GM23338 (cell line): ENCODE measurements at regions not wholly inside any gene's neighbourhood (a gene's known extent, or its start where the extent isn't known, plus 50 kb on each side); places are given as distances from the start of the nearest gene placed in this dataset.

Source experiments
- CREB1 ChIP-seq: fragments of 250-450 bp; sonication (Bioruptor Pico); IDR thresholded peaks from 2 replicates; pipeline ENCODE4 v1.5.0; 2020; ENCODE audit warnings: low read depth, mild to moderate bottlenecking, moderate library complexity
- EZH2 ChIP-seq: fragments of 200-600 bp; sonication (generic); IDR thresholded peaks from one replicate; pipeline ENCODE4 v1.8.0; 2017; ENCODE audit warnings: antibody characterized with exemption, mild to moderate bottlenecking, low read depth; ENCODE audit not compliant: unreplicated experiment
- EZH2phosphoT487 ChIP-seq: fragments of 200-600 bp; sonication (generic); IDR thresholded peaks from one replicate; pipeline ENCODE4 v1.8.1; 2018; ENCODE audit warnings: antibody characterized with exemption; ENCODE audit not compliant: unreplicated experiment
- JUNB ChIP-seq: IDR thresholded peaks from one replicate; pipeline ENCODE4 v1.6.1; 2016; ENCODE audit warnings: antibody characterized with exemption; ENCODE audit not compliant: unreplicated experiment
- POLR2AphosphoS5 ChIP-seq: IDR thresholded peaks from 2 replicates; pipeline ENCODE4 v1.6.1; 2016; ENCODE audit warnings: antibody characterized with exemption, low read depth
- REST ChIP-seq: IDR thresholded peaks from one replicate; pipeline ENCODE4 v1.6.1; 2018; ENCODE audit warnings: antibody characterized with exemption; ENCODE audit not compliant: unreplicated experiment
- ZNF114 ChIP-seq: fragments of 250-450 bp; sonication (Bioruptor Pico); IDR thresholded peaks from 2 replicates; pipeline ENCODE4 v1.5.0; 2020; ENCODE audit warnings: mild to moderate bottlenecking, moderate library complexity
- ZNF331 ChIP-seq: fragments of 250-450 bp; sonication (Bioruptor Pico); IDR thresholded peaks from 2 replicates; pipeline ENCODE4 v1.5.0; 2020; ENCODE audit warnings: low read depth, mild to moderate bottlenecking, moderate library complexity
- TF ChIP-seq, protein P1 (sequence below), 2 experiments: fragments of 200-600 bp in 1 of 2; sonication (generic) in 1 of 2; conservative IDR thresholded peaks; 2 replicates each; pipeline versions ENCODE4 v1.5.1 to v1.6.1; 2016 to 2017; ENCODE audit warnings: antibody characterized with exemption in 2 of 2, low read depth in 2 of 2, mild to moderate bottlenecking in 2 of 2, moderate library complexity in 1 of 2
- TF ChIP-seq, protein P2 (sequence below): IDR thresholded peaks from 2 replicates; pipeline ENCODE4 v1.6.1; 2016; ENCODE audit warnings: antibody characterized with exemption

GRCh38 chr16:56136256-56136655, 55.0 kb upstream of the GNAO1 start:
- TF ChIP-seq POLR2AphosphoS5 (no peak), REST (no peak), EZH2 (no peak), EZH2phosphoT487 (no peak), ZNF114 (CRISPR knock-in tag) (no peak), CREB1 (no peak), ZNF331 (CRISPR knock-in tag) (no peak), JUNB (no peak)
- TF ChIP-seq, protein P1, sequence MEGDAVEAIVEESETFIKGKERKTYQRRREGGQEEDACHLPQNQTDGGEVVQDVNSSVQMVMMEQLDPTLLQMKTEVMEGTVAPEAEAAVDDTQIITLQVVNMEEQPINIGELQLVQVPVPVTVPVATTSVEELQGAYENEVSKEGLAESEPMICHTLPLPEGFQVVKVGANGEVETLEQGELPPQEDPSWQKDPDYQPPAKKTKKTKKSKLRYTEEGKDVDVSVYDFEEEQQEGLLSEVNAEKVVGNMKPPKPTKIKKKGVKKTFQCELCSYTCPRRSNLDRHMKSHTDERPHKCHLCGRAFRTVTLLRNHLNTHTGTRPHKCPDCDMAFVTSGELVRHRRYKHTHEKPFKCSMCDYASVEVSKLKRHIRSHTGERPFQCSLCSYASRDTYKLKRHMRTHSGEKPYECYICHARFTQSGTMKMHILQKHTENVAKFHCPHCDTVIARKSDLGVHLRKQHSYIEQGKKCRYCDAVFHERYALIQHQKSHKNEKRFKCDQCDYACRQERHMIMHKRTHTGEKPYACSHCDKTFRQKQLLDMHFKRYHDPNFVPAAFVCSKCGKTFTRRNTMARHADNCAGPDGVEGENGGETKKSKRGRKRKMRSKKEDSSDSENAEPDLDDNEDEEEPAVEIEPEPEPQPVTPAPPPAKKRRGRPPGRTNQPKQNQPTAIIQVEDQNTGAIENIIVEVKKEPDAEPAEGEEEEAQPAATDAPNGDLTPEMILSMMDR (conservative IDR thresholded peaks at IDR 0.05; ENCODE audit: low read depth in 2 of 2), result no peak
- TF ChIP-seq, protein P2, sequence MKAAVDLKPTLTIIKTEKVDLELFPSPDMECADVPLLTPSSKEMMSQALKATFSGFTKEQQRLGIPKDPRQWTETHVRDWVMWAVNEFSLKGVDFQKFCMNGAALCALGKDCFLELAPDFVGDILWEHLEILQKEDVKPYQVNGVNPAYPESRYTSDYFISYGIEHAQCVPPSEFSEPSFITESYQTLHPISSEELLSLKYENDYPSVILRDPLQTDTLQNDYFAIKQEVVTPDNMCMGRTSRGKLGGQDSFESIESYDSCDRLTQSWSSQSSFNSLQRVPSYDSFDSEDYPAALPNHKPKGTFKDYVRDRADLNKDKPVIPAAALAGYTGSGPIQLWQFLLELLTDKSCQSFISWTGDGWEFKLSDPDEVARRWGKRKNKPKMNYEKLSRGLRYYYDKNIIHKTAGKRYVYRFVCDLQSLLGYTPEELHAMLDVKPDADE, result no peak
